ENCODE measurements at regions not wholly inside any gene's neighbourhood (a gene's known extent, or its start where the extent isn't known, plus 50 kb on each side); places are given as distances from the start of the nearest gene placed in this dataset.
"Not testable (repeated sequence)": the region's sequence is repeated elsewhere in the genome, so short reads cannot be mapped to it uniquely, and the experiment has no call there.

DNA sequence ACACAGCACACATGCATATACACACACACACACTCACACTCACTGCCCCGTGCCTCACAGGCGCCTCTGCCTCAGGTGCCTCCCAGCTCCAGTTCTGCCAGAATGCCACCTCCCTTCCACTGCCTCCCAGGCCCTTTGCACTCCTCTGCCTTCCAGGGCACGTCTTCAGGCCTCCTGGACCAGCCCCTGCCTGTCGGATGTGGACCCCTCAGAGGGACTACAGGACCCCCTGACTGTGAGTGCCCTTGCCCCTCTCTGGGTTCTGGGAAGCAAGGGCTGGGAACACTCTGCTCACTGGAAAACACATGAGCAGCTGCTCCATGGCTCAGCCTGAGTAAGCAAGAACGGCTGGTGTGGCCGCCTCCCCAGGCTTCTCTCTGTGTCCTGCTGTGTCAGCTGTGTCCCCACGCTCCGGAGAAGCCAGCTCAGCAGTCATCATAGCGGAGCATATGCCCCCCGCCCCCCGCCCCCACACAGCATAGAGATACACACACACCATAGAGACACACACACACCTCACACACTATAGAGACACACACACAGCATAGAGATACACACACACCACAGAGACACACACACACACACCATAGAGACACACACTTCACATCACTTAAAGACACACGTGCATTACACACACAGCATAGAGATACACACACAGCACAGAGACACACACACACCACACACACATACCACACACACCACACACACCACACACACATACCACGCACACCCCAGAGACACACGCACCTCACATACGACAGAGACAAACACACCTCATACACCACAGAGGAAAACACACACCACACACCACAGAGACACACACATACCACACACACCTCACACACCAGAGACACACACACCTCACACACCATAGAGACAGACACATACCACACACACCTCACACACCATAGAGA lies 271.3 kb downstream of the CYRIA start:
- no peak for DNase-seq (ENCODE audit: low read depth)

DNA sequence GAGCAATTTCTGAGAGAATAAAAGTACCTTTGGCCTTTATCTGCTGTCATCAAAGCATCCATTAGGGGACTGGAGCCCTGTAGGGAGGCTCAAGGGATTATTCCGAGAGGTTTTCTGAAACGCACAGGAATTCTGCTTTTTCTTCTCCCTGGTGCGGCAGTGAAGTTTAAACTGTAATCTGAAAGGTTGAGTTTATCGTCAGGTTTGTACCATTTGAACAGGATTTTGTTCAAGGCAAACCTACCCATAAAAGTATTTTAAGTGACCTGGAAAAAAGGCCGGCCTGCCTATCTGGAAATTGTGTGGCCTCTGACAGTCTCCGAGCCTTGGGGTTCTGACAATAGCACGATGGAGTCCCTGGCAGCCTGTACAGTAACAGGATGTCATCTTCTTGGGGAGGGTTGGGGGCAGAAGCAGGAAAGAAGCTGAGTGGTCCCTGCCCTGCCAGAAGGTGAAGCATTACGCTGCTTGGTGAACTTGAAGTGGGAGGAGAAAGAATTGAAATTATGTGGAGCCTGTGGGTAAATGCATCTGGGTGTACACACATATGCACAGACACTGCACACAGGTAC lies 272.0 kb downstream of the CYRIA start:
- no peak for DNase-seq (ENCODE audit: low read depth)

- no peak for DNase-seq (ENCODE audit: low read depth)
Observed at GRCh38 chr2:16392647-16393499, 272.8 kb downstream of the CYRIA start.

GRCh38 chr2:16391986-16392385 lies 273.6 kb downstream of the CYRIA start:
- DNase-seq (ENCODE audit: low read depth) = no peak

DNA sequence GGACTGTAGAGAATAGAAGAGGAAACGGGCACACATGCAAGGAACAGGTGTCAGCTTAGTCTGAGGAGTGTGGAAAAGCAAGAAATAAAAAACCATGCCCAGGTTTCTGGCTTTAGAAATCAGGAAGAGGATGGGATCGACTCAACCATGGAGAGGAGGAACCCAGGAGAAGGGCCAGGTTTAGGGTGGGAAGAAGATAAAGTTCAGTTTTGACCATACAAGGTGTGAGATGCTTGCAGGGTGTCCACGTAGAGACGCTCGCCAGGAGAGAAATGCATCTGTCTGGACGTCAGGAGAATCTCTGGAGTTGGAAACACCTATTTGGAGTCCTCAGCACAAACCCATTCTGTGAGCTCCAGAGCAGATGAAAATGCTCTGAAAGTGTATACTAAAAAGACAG lies 275.1 kb downstream of the CYRIA start:
- DNase-seq (ENCODE audit: low read depth) = no peak

GRCh38 chr2:16389611-16390010 lies 276.0 kb downstream of the CYRIA start:
- DNase-seq (ENCODE audit: low read depth) = no peak

DNA sequence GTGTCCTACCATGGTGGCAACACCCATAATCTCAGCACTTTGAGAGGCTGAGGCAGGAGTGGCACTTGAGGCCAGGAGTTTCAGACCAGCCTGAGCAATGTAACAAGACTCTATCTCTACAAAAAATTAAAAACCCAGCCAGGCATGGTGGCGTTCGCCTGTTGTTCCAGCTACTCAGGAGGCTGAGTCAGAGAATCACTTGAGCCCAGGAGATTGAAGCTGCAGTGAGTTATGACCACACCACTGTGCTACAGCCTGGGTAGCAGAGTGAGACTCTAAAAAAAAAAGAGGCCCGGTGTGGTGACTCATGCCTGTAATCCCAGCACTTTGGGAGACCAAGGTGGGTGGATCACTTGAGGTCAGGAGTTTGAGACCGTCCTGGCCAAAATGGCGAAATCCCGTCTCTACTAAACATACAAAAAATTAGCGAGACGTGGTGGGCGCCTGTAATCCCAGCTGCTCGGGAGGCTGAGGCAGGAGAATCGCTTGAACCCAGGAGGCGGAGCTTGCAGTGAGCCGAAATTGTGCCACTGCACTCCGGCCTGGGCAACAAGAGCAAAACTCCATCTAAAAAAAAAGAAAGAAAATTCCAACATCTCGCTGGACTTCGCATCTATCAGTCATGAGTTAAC lies 277.3 kb downstream of the CYRIA start:
- DNase-seq (ENCODE audit: low read depth) = not testable (repeated sequence)

DNA sequence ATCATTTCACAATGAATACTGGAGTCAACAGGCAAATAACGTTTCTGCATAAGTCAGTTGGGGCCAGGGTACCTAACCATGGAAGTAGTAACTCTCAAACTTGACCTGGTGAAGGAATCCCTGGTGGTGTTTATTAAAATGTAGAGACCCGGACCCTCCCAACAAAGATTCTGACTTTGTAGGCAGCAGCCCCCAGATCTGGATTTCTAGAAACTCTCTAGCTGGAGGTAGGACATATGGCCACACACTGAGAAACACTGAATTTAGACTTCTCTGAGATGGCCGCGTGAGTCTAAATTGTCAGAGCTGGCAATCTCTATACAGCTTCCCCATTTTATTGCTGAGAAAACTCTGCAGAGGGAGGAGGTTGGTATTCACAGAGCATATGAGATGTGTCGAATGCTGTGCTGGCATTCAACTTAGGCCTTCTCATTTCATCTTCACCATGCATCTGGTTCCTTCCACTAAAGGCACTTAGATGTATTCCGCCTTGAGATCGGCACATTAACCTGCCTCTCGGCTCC lies 278.1 kb downstream of the CYRIA start:
- no peak for DNase-seq (ENCODE audit: low read depth)

- no peak for DNase-seq (ENCODE audit: low read depth)
Observed at GRCh38 chr2:16386431-16386830, 279.2 kb downstream of the CYRIA start.

- no peak for DNase-seq (ENCODE audit: low read depth)
Observed at GRCh38 chr2:16386031-16386430, 279.6 kb downstream of the CYRIA start.

GRCh38 chr2:16385341-16385740 lies 280.3 kb downstream of the CYRIA start:
- no peak for DNase-seq (ENCODE audit: low read depth)

DNA sequence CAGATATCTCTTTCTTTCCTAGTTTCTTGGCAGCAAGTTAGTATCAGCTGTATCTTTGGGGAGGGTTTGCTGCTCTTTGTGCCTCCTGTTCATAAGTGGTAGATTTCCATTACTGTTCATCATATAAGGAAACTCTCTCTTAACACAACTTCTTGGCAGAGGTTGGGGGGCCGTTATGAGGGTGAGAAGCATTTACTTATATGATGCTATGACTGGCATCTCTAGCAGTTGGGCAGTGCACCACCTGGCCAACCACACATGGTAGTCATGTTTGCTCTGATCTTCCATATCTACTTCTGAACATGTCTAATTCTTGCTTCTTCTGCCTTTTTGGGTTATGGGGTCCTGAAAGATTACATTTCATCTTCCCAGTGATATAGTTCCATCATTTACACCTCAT lies 282.2 kb downstream of the CYRIA start:
- no peak for DNase-seq (ENCODE audit: low read depth)

- DNase-seq (ENCODE audit: low read depth) = no peak
Observed at GRCh38 chr2:16382451-16382850, 283.2 kb downstream of the CYRIA start.

DNA sequence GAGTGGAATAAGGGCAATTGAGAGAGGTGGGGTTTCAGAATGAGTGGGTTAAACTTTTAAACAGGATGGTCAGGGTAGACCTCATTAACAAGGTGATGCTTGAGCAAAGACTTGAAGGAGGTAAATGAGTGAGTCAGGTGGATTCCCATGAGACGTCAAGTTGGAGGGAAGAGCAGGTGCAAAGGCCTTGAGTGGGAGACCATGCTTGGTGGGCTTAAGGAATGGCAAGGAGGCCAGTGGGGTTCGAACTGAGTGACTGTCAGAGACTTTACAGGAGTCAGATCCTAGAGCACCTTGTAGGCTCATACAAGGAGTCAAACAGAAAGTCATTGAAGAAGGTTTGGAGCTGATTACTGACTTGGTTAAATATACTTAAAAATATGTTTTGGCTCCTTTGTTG lies 284.1 kb downstream of the CYRIA start:
- no peak for DNase-seq (ENCODE audit: low read depth)

DNA sequence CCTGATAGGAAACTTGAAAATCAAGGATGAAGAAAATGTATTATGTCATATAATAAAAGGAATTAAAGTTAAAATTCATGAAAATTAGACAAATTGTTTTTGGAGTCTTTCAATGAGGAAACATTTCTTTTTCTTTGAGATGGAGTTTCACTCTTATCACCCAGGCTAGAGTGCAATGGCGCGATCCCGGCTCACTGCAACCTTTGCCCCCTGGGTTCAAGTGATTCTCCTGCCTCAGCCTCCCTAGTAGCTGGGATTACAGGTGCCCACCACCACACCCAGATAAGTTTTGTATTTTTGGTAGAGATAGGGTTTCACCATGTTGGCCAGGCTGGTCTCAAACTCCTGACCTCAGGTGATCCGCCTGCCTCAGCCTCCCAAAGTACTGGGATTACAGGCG lies 285.7 kb downstream of the CYRIA start:
- not testable (repeated sequence) for DNase-seq (ENCODE audit: low read depth)

DNA sequence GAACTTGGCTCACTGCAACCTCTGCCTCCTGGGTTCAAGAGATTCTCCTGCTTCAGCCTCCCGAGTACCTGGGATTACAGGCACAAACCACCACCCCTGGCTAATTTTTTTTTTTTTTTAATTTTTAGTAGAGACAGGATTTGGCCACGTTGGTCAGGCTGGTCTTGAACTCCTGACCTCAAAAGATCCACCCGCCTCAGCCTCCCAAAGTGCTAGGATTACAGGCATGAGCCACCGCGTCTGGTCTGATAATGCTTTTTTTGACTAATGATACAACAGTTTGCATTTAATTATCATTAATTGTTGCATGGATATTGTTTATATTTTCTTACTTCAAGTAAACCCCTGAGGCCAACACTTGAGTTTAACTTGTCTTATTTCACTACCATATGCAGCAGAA lies 286.6 kb downstream of the CYRIA start:
- DNase-seq (ENCODE audit: low read depth) = not testable (repeated sequence)

DNA sequence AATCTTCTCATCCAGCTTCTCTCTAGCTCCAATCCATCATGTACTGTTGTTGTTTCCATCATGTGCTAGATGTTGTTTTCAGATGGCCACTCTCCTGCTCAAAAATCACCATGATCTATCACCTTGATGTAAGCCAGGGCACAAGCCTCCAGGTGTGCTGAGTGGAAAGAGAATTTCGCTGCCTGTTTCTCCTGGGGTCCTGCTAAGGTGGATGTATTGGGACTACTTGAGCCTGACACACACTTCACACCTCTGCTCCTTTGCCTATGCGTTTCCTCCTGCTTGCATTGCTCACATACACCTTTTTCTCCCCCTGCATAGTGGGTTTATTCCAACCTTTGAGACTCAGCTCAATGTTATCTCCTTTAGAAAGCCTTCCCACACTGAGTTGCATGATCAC lies 287.6 kb downstream of the CYRIA start:
- DNase-seq (ENCODE audit: low read depth) = no peak

GRCh38 chr2:16375981-16376380 lies 289.7 kb downstream of the CYRIA start:
- DNase-seq (ENCODE audit: low read depth) = no peak

GRCh38 chr2:16375351-16375750 lies 290.3 kb downstream of the CYRIA start:
- no peak for DNase-seq (ENCODE audit: low read depth)

- DNase-seq (ENCODE audit: low read depth) = no peak
Observed at GRCh38 chr2:16374671-16375070, 291.0 kb downstream of the CYRIA start.

DNA sequence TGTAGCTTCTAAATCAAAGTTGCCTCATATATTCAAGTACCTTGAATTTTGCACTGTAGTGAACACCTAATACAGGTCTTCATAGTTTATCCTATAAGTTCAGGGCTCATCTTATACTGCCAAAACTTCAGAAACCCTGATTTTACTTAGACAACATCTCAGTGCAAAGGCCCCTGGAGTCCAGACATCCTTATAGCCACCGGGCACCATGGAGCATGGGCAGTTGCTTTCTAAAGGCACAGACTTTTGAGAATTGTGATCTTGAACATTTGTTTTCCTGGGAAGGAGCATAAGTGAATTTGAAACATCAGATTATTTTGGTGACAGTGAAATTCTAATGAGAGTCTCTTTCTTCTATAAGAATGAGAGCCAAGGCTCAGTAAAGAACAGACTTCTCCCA lies 292.3 kb downstream of the CYRIA start:
- DNase-seq (ENCODE audit: low read depth) = no peak

DNA sequence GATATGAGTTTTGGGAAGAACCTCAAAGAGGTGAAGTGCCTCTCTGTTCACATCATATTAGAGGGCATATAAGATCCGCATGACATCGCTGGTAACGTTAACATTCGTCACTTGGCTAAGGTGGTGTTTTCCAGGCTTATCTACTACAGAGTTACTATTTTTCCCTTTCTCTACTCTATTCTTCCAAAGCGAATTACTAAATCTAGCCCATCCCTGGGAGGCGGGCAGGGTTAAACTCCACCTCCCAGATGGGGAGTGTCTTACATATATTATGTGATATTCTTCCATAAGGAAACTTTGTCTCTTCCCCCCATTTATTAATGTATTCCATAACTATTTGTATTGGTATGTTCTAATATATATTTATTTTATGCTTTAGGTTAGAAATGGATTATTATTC lies 293.9 kb downstream of the CYRIA start:
- no peak for DNase-seq (ENCODE audit: low read depth)

Data from RPMI7951 (cell line).